HG02678 (cell line): ENCODE measurements at regions not wholly inside any gene's neighbourhood (a gene's known extent, or its start where the extent isn't known, plus 50 kb on each side); places are given as distances from the start of the nearest gene placed in this dataset.

ENCODE experiments used
- ATAC-seq: cut with Tn5 transposase; IDR thresholded peaks from one replicate; pipeline ENCODE4 v1.9.1; 2021; ENCODE audit warnings: mild to moderate bottlenecking, moderate library complexity; ENCODE audit not compliant: unreplicated experiment

GRCh38 chr4:56099378-56099786 lies 150.6 kb downstream of the CEP135 start:
- ATAC-seq: no peak

- no peak for ATAC-seq
Observed at GRCh38 chr4:56093576-56093975, 144.8 kb downstream of the CEP135 start.

- ATAC-seq: no peak
Observed at GRCh38 chr4:56092540-56092939, 143.8 kb downstream of the CEP135 start.

GRCh38 chr4:56086561-56086960 lies 137.8 kb downstream of the CEP135 start:
- no peak for ATAC-seq

GRCh38 chr4:56086073-56086541 lies 137.4 kb downstream of the CEP135 start:
- ATAC-seq: no peak

- ATAC-seq: no peak
Observed at GRCh38 chr4:56085275-56085674, 136.5 kb downstream of the CEP135 start.

- no peak for ATAC-seq
Observed at GRCh38 chr4:56084851-56085250, 136.1 kb downstream of the CEP135 start.
